Upper lobe of right lung (tissue), 1 donor: ENCODE measurements at regions not wholly inside any gene's neighbourhood (a gene's known extent, or its start where the extent isn't known, plus 50 kb on each side); places are given as distances from the start of the nearest gene placed in this dataset.
"Not testable (repeated sequence)": the region's sequence is repeated elsewhere in the genome, so short reads cannot be mapped to it uniquely, and the experiment has no call there.

Source experiments
- ATAC-seq: fragments of 200-7000 bp; cut with Tn5 transposase; one replicate; pipeline ENCODE4 v1.9.1; 2020; ENCODE audit warnings: mild to moderate bottlenecking, moderate library complexity
- DNase-seq: peaks from one replicate; pipeline ENCODE4 v3.0.0-alpha.2; 2020
- H3K27ac ChIP-seq: fragments of 200-600 bp; one replicate; pipeline ENCODE4 v1.8.0; 2022
- H3K27me3 ChIP-seq: fragments of 200-600 bp; one replicate; pipeline ENCODE4 v1.8.0; 2022; ENCODE audit warnings: mild to moderate bottlenecking
- H3K36me3 ChIP-seq: fragments of 200-600 bp; one replicate; pipeline ENCODE4 v1.8.0; 2022
- H3K4me1 ChIP-seq: fragments of 200-600 bp; one replicate; pipeline ENCODE4 v1.8.0; 2022
- H3K4me3 ChIP-seq: fragments of 200-600 bp; one replicate; pipeline ENCODE4 v1.8.0; 2022; ENCODE audit warnings: mild to moderate bottlenecking
- H3K9me3 ChIP-seq: fragments of 200-600 bp; one replicate; pipeline ENCODE4 v1.8.0; 2022
- CTCF ChIP-seq: fragments of 200-600 bp; IDR thresholded peaks from one replicate; pipeline ENCODE4 v1.8.0; 2022; ENCODE audit warnings: antibody characterized with exemption
- intact Hi-C: fragments of 100-400 bp; cut with DNase I; formaldehyde crosslinking; loops from one replicate; pipeline ENCODE4 v1.11.0; 2022
- donor health status: DM: no; HTN: yes; CAD: no; lungs with severe emphysema.

- H3K36me3 ChIP-seq: no peaks in the 10 kb centered on the region
- intact Hi-C loops: no loop called here
Observed at GRCh38 chr13:62115831-62116230, 700.2 kb upstream of the PCDH20 start.

GRCh38 chr13:62113179-62113578 is 697.5 kb upstream of the PCDH20 start:
- TF ChIP-seq CTCF: no peak
- DNase-seq (no peak), ATAC-seq (no peak)
- Histone ChIP-seq H3K27ac (no peak overlapping the region), H3K4me1 (no peaks in the 10 kb centered on the region), H3K4me3 (no peak overlapping the region), H3K36me3 (no peaks in the 10 kb centered on the region), H3K27me3 (no peaks in the 10 kb centered on the region), H3K9me3 (no peaks in the 10 kb centered on the region)
- intact Hi-C loops: no loop called here

More at GRCh38 chr13:62115831-62116230, 700.2 kb upstream of the PCDH20 start:
- Histone ChIP-seq H3K27ac (no peak overlapping the region), H3K4me1 (no peaks in the 10 kb centered on the region), H3K27me3 (no peaks in the 10 kb centered on the region), H3K4me3 (no peak overlapping the region), H3K9me3 (no peaks in the 10 kb centered on the region)
- TF ChIP-seq CTCF: no peak
- DNase-seq (no peak), ATAC-seq (no peak)

- Histone ChIP-seq H3K4me3 (no peak overlapping the region), H3K27ac (no peak overlapping the region), H3K36me3 (no peaks in the 10 kb centered on the region), H3K4me1 (no peaks in the 10 kb centered on the region), H3K27me3 (no peaks in the 10 kb centered on the region), H3K9me3 (no peaks in the 10 kb centered on the region)
- ATAC-seq: no peak
- intact Hi-C loops: no loop called here
- no peak for TF ChIP-seq CTCF
- DNase-seq: no peak
Observed at GRCh38 chr13:62110079-62110478, 694.4 kb upstream of the PCDH20 start.

GRCh38 chr13:62104136-62104535 is 688.5 kb upstream of the PCDH20 start:
- intact Hi-C loops, DNase-seq, H3K4me1 ChIP-seq, H3K9me3 ChIP-seq, H3K36me3 ChIP-seq, H3K27ac ChIP-seq, H3K27me3 ChIP-seq, H3K4me3 ChIP-seq, ATAC-seq: not testable (repeated sequence)

GRCh38 chr13:62096652-62097051 is 681.0 kb upstream of the PCDH20 start:
- DNase-seq (no peak), ATAC-seq (no peak)
- Histone ChIP-seq H3K36me3 (no peaks in the 10 kb centered on the region), H3K4me1 (no peaks in the 10 kb centered on the region), H3K9me3 (no peaks in the 10 kb centered on the region), H3K4me3 (no peak overlapping the region), H3K27ac (no peak overlapping the region), H3K27me3 (no peaks in the 10 kb centered on the region)
- no peak for TF ChIP-seq CTCF
- intact Hi-C loops: no loop called here

GRCh38 chr13:62094932-62095331 is 679.3 kb upstream of the PCDH20 start:
- Histone ChIP-seq H3K27me3 (no peaks in the 10 kb centered on the region), H3K36me3 (no peaks in the 10 kb centered on the region), H3K4me3 (no peak overlapping the region), H3K4me1 (no peaks in the 10 kb centered on the region), H3K27ac (no peak overlapping the region), H3K9me3 (no peaks in the 10 kb centered on the region)
- ATAC-seq (no peak), DNase-seq (no peak)
- intact Hi-C loops: no loop called here
- no peak for TF ChIP-seq CTCF
